Stimulated activated CD4-positive, alpha-beta T cell treated with anti-CD3 and anti-CD28 coated beads, TNF-alpha, amount 100 ng/mL, for 1 hour (primary cell): ENCODE measurements at regions not wholly inside any gene's neighbourhood (a gene's known extent, or its start where the extent isn't known, plus 50 kb on each side); places are given as distances from the start of the nearest gene placed in this dataset.
"Not testable (repeated sequence)": the region's sequence is repeated elsewhere in the genome, so short reads cannot be mapped to it uniquely, and the experiment has no call there.

Experiments
- DNase-seq, 3 donors: peaks; one replicate each; pipeline ENCODE4 v3.0.0-alpha.2; 2020; ENCODE audit warnings: low read depth in 3 of 3, low spot score in 1 of 3

- DNase-seq: no peak
Measured at GRCh38 chr1:228939001-228939691, 203.9 kb downstream of the RHOU start.

GRCh38 chr1:228939881-228940392 is 204.7 kb downstream of the RHOU start:
- DNase-seq: no peak

- DNase-seq: no peak
Measured at GRCh38 chr1:228940526-228940925, 205.2 kb downstream of the RHOU start.

GRCh38 chr1:228940926-228941325 is 205.6 kb downstream of the RHOU start:
- no peak for DNase-seq

GRCh38 chr1:228941666-228942065 is 206.4 kb downstream of the RHOU start:
- no peak for DNase-seq

GRCh38 chr1:228943436-228943835 is 208.2 kb downstream of the RHOU start:
- no peak for DNase-seq

GRCh38 chr1:228944296-228944695 is 209.0 kb downstream of the RHOU start:
- no peak for DNase-seq

GRCh38 chr1:228944935-228945371 is 209.7 kb downstream of the RHOU start:
- no peak for DNase-seq

- DNase-seq: no peak
Measured at GRCh38 chr1:228945885-228946284, 210.6 kb downstream of the RHOU start.

- DNase-seq: not testable (repeated sequence)
Measured at GRCh38 chr1:228949617-228950016, 214.3 kb downstream of the RHOU start.

- DNase-seq: no peak
Measured at GRCh38 chr1:228953207-228953606, 217.9 kb downstream of the RHOU start.

- DNase-seq: not testable (repeated sequence)
Measured at GRCh38 chr1:228953808-228954207, 218.5 kb downstream of the RHOU start.

- DNase-seq: no peak
Measured at GRCh38 chr1:228955691-228956090, 220.4 kb downstream of the RHOU start.

GRCh38 chr1:228956864-228957263 is 221.6 kb downstream of the RHOU start:
- no peak for DNase-seq

GRCh38 chr1:228957535-228957934 is 222.3 kb downstream of the RHOU start:
- no peak for DNase-seq

GRCh38 chr1:228958121-228958520 is 222.8 kb downstream of the RHOU start:
- DNase-seq: no peak

- no peak for DNase-seq
Measured at GRCh38 chr1:228958741-228959140, 223.5 kb downstream of the RHOU start.

GRCh38 chr1:228960705-228961104 is 225.4 kb downstream of the RHOU start:
- DNase-seq: no peak

- DNase-seq: no peak
Measured at GRCh38 chr1:228961511-228961910, 226.2 kb downstream of the RHOU start.

GRCh38 chr1:228963795-228964177 is 228.5 kb downstream of the RHOU start:
- no peak for DNase-seq

- no peak for DNase-seq
Measured at GRCh38 chr1:228964178-228965089, 229.2 kb downstream of the RHOU start.
